ENCODE measurements at regions not wholly inside any gene's neighbourhood (a gene's known extent, or its start where the extent isn't known, plus 50 kb on each side); places are given as distances from the start of the nearest gene placed in this dataset.

DNA sequence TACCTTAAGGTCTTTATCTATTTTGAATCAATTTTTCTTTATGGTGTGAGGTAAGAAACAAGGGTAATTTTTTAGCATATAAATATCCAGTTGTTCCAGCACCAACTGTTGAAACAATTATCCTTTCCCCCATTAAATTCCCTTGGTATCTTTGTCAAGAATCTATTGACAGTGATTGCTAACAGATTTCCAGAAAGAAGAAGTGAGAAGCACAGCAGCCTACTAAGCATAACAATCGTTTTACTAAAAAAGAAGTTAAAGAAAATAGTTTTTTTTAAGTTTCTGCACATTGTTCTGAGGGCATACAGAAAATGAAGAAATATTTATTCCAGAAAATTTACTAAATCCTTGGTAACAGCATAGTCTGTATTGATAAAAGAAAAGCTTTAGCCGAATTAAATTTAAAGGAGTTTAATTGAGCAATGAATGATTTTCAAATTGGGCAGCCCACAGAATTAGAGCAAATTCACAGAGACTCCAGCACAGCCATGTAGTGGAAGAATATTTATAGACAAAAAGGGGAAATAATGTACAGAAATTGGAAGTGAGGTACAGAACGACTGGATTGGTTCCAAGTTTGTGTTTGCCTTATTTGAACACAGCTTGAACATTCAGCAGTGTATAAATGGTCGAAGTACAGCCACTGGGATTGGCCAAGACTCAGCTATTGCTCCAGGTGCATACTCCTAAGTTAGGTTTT is 97.9 kb upstream of the UST start:
- peaks cover under 1% of the 10 kb centered on the region for H3K9me3 ChIP-seq
- POLR2A ChIA-PET: no interaction called here
- CTCF ChIA-PET: no interaction called here
- no peaks in the 10 kb centered on the region for H3K79me2 ChIP-seq (ENCODE audit: insufficient read depth)
- H3K4me3 ChIP-seq (ENCODE audit: low read depth in 2 of 2, low read length in 1 of 2): no peak overlapping the region
- H3K36me3 ChIP-seq (replicated peaks in 1 of 2; ENCODE audit: control insufficient read depth in 1 of 2, insufficient read depth in 2 of 2, low read length in 1 of 2): no peaks in the 10 kb centered on the region
- H4K20me1 ChIP-seq (ENCODE audit: insufficient read depth): no peaks in the 10 kb centered on the region
- no peak overlapping the region for H2AFZ ChIP-seq (ENCODE audit: low read depth)
- TF ChIP-seq USF2 (IDR thresholded peaks at IDR 0.05; ENCODE audit: borderline replicate concordance, low read depth, low read length) (no peak), NRF1 (IDR thresholded peaks at IDR 0.05; ENCODE audit: low read depth, low read length) (no peak), FOXM1 (IDR thresholded peaks at IDR 0.05; ENCODE audit: low read depth) (no peak), USF1 (IDR thresholded peaks at IDR 0.05; ENCODE audit: borderline replicate concordance, low read depth) (no peak), ZBTB33 (IDR thresholded peaks at IDR 0.05; ENCODE audit: borderline replicate concordance, low read depth) (no peak), NFIC (IDR thresholded peaks at IDR 0.05; ENCODE audit: borderline replicate concordance) (no peak)
- H3K4me2 ChIP-seq: no peak overlapping the region
- H3K27me3 ChIP-seq (ENCODE audit: insufficient read depth): no peaks in the 10 kb centered on the region; the same call in 1 of the 2 replicates
- DNase-seq: no peak
- H3F3A ChIP-seq (replicated peaks; ENCODE audit: insufficient read depth): no peaks in the 10 kb centered on the region
- H3K9ac ChIP-seq: no peak overlapping the region
- no peaks in the 10 kb centered on the region for H3K4me1 ChIP-seq (ENCODE audit: control insufficient read depth in 1 of 2, insufficient read depth in 2 of 2, low read depth in 1 of 2, low read length in 1 of 2)
- under 1% methylated on average over 4 of the region's 4 CpGs for WGBS (ENCODE audit: low lambda C conversion rate)
- H3K27ac ChIP-seq (ENCODE audit: low read depth in 2 of 2, low read length in 1 of 2): no peak overlapping the region
- no peaks in the 10 kb centered on the region for H3K9me2 ChIP-seq

DNA sequence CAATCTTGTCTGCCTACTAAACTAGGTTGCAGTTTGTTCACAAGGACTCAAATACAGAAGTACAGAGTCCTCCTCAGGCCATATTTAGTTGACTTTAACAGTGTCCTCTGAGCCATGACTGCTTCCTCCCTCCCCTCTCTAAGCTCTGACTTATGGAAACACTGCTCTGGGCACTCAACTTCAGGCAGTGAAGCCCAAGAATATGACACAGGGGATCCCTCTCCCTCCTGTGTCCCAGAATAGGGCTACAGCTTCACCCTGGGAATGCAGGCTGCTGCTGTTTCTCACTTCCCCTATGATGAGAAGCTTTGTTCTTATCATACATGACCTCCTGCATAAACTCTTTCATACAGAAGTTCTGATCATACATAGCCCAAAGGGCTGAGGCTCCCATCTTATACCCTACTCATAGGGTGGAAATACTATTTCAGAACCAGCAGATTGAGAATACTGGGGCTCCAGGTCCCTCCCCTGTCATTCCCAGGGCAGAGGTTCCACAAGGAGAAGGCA is 97.3 kb upstream of the UST start:
- no peaks in the 10 kb centered on the region; the same call in 1 of the 2 replicates for H3K27me3 ChIP-seq (ENCODE audit: insufficient read depth)
- DNase-seq: no peak
- H4K20me1 ChIP-seq (ENCODE audit: insufficient read depth): no peaks in the 10 kb centered on the region
- no peak overlapping the region for H3K4me3 ChIP-seq (ENCODE audit: low read depth in 2 of 2, low read length in 1 of 2)
- no peaks in the 10 kb centered on the region for H3F3A ChIP-seq (replicated peaks; ENCODE audit: insufficient read depth)
- no peaks in the 10 kb centered on the region for H3K9me2 ChIP-seq
- ChIA-PET POLR2A (no interaction called here), CTCF (no interaction called here)
- peaks cover 5% of the 10 kb centered on the region for H3K9me3 ChIP-seq
- no peaks in the 10 kb centered on the region for H3K36me3 ChIP-seq (replicated peaks in 1 of 2; ENCODE audit: control insufficient read depth in 1 of 2, insufficient read depth in 2 of 2, low read length in 1 of 2)
- H3K4me2 ChIP-seq: no peak overlapping the region
- H3K79me2 ChIP-seq (ENCODE audit: insufficient read depth): no peaks in the 10 kb centered on the region
- H3K4me1 ChIP-seq (ENCODE audit: control insufficient read depth in 1 of 2, insufficient read depth in 2 of 2, low read depth in 1 of 2, low read length in 1 of 2): no peaks in the 10 kb centered on the region
- H3K27ac ChIP-seq (ENCODE audit: low read depth in 2 of 2, low read length in 1 of 2): no peak overlapping the region
- no peak overlapping the region for H2AFZ ChIP-seq (ENCODE audit: low read depth)
- H3K9ac ChIP-seq: no peak overlapping the region
- TF ChIP-seq MXI1 (IDR thresholded peaks at IDR 0.05; ENCODE audit: low read depth, low read length) (no peak), GABPA (IDR thresholded peaks at IDR 0.05; ENCODE audit: low read depth) (no peak), PBX3 (IDR thresholded peaks at IDR 0.05) (no peak), MEF2A (IDR thresholded peaks at IDR 0.05; ENCODE audit: borderline replicate concordance, low read depth) (no peak), CHD2 (IDR thresholded peaks at IDR 0.05; ENCODE audit: low read length, partially characterized antibody) (no peak), REST (IDR thresholded peaks at IDR 0.05; ENCODE audit: low read depth, low read length) (no peak), CTCF (IDR thresholded peaks at IDR 0.05) (no peak), TAF1 (IDR thresholded peaks at IDR 0.05; ENCODE audit: borderline replicate concordance, low read depth, low read length) (no peak), USF1 (IDR thresholded peaks at IDR 0.05; ENCODE audit: borderline replicate concordance, low read depth) (no peak)
